ENCODE measurements at regions not wholly inside any gene's neighbourhood (a gene's known extent, or its start where the extent isn't known, plus 50 kb on each side); places are given as distances from the start of the nearest gene placed in this dataset.

GRCh38 chr12:14244876-14245669, 120.4 kb upstream of the ATF7IP start:
- no peaks in the 10 kb centered on the region for H3K36me3 ChIP-seq
- no peaks in the 10 kb centered on the region for H3K4me1 ChIP-seq
- H3K4me3 ChIP-seq = no peak overlapping the region
- no peaks in the 10 kb centered on the region for H3K9me3 ChIP-seq
- intact Hi-C loops (cut with DNase I) = loop anchor here (5.0 kb wide), 1 partner anchor 177 kb away; no protein-coding TSS in a partner anchor
- no peak for TF ChIP-seq CTCF (IDR thresholded peaks at IDR 0.05)
- no peak overlapping the region for H3K27ac ChIP-seq
- H3K9ac ChIP-seq (ENCODE audit: low read depth in 2 of 2, low read length in 2 of 2) = no peak overlapping the region
- no peak for DNase-seq
- no peaks in the 10 kb centered on the region for H3K27me3 ChIP-seq

- Histone ChIP-seq H3K4me3 (no peak overlapping the region), H3K27me3 (no peaks in the 10 kb centered on the region), H3K9ac (ENCODE audit: low read depth in 2 of 2, low read length in 2 of 2) (no peak overlapping the region), H3K36me3 (no peaks in the 10 kb centered on the region), H3K27ac (no peak overlapping the region), H3K9me3 (no peaks in the 10 kb centered on the region), H3K4me1 (no peaks in the 10 kb centered on the region)
- TF ChIP-seq CTCF (IDR thresholded peaks at IDR 0.05) = no peak
- intact Hi-C loops (cut with DNase I) = no loop called here
- no peak for DNase-seq
Measured at GRCh38 chr12:14247166-14247565, 118.3 kb upstream of the ATF7IP start.

GRCh38 chr12:14249368-14249767, 116.1 kb upstream of the ATF7IP start:
- H3K27me3 ChIP-seq = no peaks in the 10 kb centered on the region
- TF ChIP-seq CTCF (IDR thresholded peaks at IDR 0.05) = no peak
- no peaks in the 10 kb centered on the region for H3K9me3 ChIP-seq
- intact Hi-C loops (cut with DNase I) = no loop called here
- H3K9ac ChIP-seq (ENCODE audit: low read depth in 2 of 2, low read length in 2 of 2) = no peak overlapping the region
- H3K36me3 ChIP-seq = no peaks in the 10 kb centered on the region
- no peak for DNase-seq
- no peaks in the 10 kb centered on the region for H3K4me1 ChIP-seq
- H3K4me3 ChIP-seq = no peak overlapping the region
- H3K27ac ChIP-seq = no peak overlapping the region

- H3K36me3 ChIP-seq = no peaks in the 10 kb centered on the region
- H3K4me3 ChIP-seq = no peak overlapping the region
- H3K27me3 ChIP-seq = no peaks in the 10 kb centered on the region
- TF ChIP-seq CTCF (IDR thresholded peaks at IDR 0.05) = no peak
- H3K9ac ChIP-seq (ENCODE audit: low read depth in 2 of 2, low read length in 2 of 2) = no peak overlapping the region
- H3K9me3 ChIP-seq = no peaks in the 10 kb centered on the region
- H3K4me1 ChIP-seq = no peaks in the 10 kb centered on the region
- intact Hi-C loops (cut with DNase I) = no loop called here
- H3K27ac ChIP-seq = no peak overlapping the region
- DNase-seq = no peak
Measured at GRCh38 chr12:14252697-14253096, 112.8 kb upstream of the ATF7IP start.

- no peak for TF ChIP-seq CTCF (IDR thresholded peaks at IDR 0.05)
- no peak overlapping the region for H3K4me3 ChIP-seq
- H3K27ac ChIP-seq = no peak overlapping the region
- intact Hi-C loops (cut with DNase I) = no loop called here
- no peak for DNase-seq
- H3K9me3 ChIP-seq = no peaks in the 10 kb centered on the region
- H3K4me1 ChIP-seq = no peaks in the 10 kb centered on the region
- H3K27me3 ChIP-seq = no peaks in the 10 kb centered on the region
- H3K36me3 ChIP-seq = no peaks in the 10 kb centered on the region
- H3K9ac ChIP-seq (ENCODE audit: low read depth in 2 of 2, low read length in 2 of 2) = no peak overlapping the region
Measured at GRCh38 chr12:14253496-14253895, 112.0 kb upstream of the ATF7IP start.
